GM12878 (cell line): ENCODE measurements at regions not wholly inside any gene's neighbourhood (a gene's known extent, or its start where the extent isn't known, plus 50 kb on each side); places are given as distances from the start of the nearest gene placed in this dataset.

Experiments used
- BACH1 ChIP-seq: fragments of 450-650 bp; IDR thresholded peaks from 2 replicates; pipeline ENCODE4 v1.6.1; 2017; ENCODE audit warnings: mild to moderate bottlenecking, borderline replicate concordance
- CBX5 ChIP-seq: sonication (generic); IDR thresholded peaks from 2 replicates; pipeline ENCODE4 v1.6.1; 2016; ENCODE audit warnings: low read depth, moderate library complexity, mild to moderate bottlenecking, inconsistent platforms
- CTCF ChIP-seq, 3 experiments: IDR thresholded peaks in 2 of 3; conservative IDR thresholded peaks in 1 of 3; 2 replicates each; pipeline ENCODE4 v1.5.1; 2011; ENCODE audit warnings: low read depth in 3 of 3, low read length in 3 of 3, mild to moderate bottlenecking in 3 of 3, control low read depth in 2 of 3, moderate library complexity in 2 of 3, inconsistent platforms in 1 of 3, mixed read lengths in 1 of 3; ENCODE audit not compliant: control insufficient read depth in 2 of 3, insufficient read depth in 1 of 3; ENCODE audit errors: extremely low read depth in 1 of 3
- HDGF ChIP-seq: fragments of 450-650 bp; IDR thresholded peaks from 2 replicates; pipeline ENCODE4 v1.6.1; 2016; ENCODE audit warnings: antibody characterized with exemption
- MAX ChIP-seq: IDR thresholded peaks from 2 replicates; pipeline ENCODE4 v1.6.1; 2012; ENCODE audit warnings: low read depth, low read length, improper control_type of control experiment
- POLR2A ChIP-seq: IDR thresholded peaks from 2 replicates; pipeline ENCODE4 v1.6.1; 2011; ENCODE audit warnings: low read depth, mild to moderate bottlenecking, low read length
- POLR2AphosphoS2 ChIP-seq: IDR thresholded peaks from 2 replicates; pipeline ENCODE4 v1.6.1; 2011; ENCODE audit warnings: low read depth, mild to moderate bottlenecking, low read length, improper control_type of control experiment, moderate library complexity
- RAD21 ChIP-seq: IDR thresholded peaks from 2 replicates; pipeline ENCODE4 v1.6.1; 2011; ENCODE audit warnings: mild to moderate bottlenecking, low read depth, low read length, moderate library complexity; ENCODE audit not compliant: insufficient read depth
- SIX5 ChIP-seq: IDR thresholded peaks from 2 replicates; pipeline ENCODE4 v1.6.1; 2011; ENCODE audit warnings: mild to moderate bottlenecking, low read depth, low read length, moderate library complexity; ENCODE audit not compliant: severe bottlenecking
- TBL1XR1 ChIP-seq: IDR thresholded peaks from 2 replicates; pipeline ENCODE4 v1.6.1; 2012; ENCODE audit warnings: low read depth, low read length, improper control_type of control experiment
- TCF12 ChIP-seq: IDR thresholded peaks from 2 replicates; pipeline ENCODE4 v1.6.1; 2011; ENCODE audit warnings: low read depth, mild to moderate bottlenecking, low read length
- ZBTB33 ChIP-seq: fragments of 450-650 bp; IDR thresholded peaks from 2 replicates; pipeline ENCODE4 v1.6.1; 2017; ENCODE audit warnings: mild to moderate bottlenecking

- TF ChIP-seq CBX5: no peak
- no peak for TF ChIP-seq CTCF (IDR thresholded peaks at IDR 0.05 in 2 of 3, conservative IDR thresholded peaks at IDR 0.05 in 1 of 3; ENCODE audit: control insufficient read depth in 2 of 3, extremely low read depth in 1 of 3, insufficient read depth in 1 of 3, low read depth in 3 of 3, low read length in 3 of 3)
- TF ChIP-seq ZBTB33: no peak
- no peak for TF ChIP-seq RAD21
- TF ChIP-seq SIX5: no peak
- no peak for TF ChIP-seq MAX
- no peak for TF ChIP-seq TBL1XR1
- TF ChIP-seq TCF12: no peak
- no peak for TF ChIP-seq BACH1
- TF ChIP-seq POLR2AphosphoS2: no peak
- no peak for TF ChIP-seq HDGF
- no peak for TF ChIP-seq POLR2A
Observed at GRCh38 chr6:108766419-108766818, 81.8 kb upstream of the ARMC2 start.
